T-cell (primary cell): ENCODE measurements at regions not wholly inside any gene's neighbourhood (a gene's known extent, or its start where the extent isn't known, plus 50 kb on each side); places are given as distances from the start of the nearest gene placed in this dataset.

Experiments
- ATAC-seq, 4 experiments: fragments of 200-7000 bp in 3 of 4; fragments of 150-1000 bp in 1 of 4; cut with Tn5 transposase; replicated peaks in 1 of 4; 1 replicate in 3 of 4; 2 replicates in 1 of 4; pipeline ENCODE4 v1.10.0; 2021; ENCODE audit warnings: moderate library complexity in 3 of 4, mild to moderate bottlenecking in 2 of 4, moderate number of reproducible peaks in 1 of 4
- CTCF ChIA-PET, 2 donors: fragments of 300-600 bp; sonication (Branson Sonifier 250); formaldehyde crosslinking; loops; one replicate each; lab custom pipeline; 2022; ENCODE audit warnings: antibody characterized with exemption in 2 of 2; lab: Charles Lee
- POLR2A ChIA-PET, 2 donors: fragments of 300-600 bp; sonication (Branson Sonifier 250); formaldehyde crosslinking; loops; one replicate each; lab custom pipeline; 2022; ENCODE audit warnings: antibody characterized with exemption in 2 of 2; lab: Charles Lee
- DNase-seq, 35 experiments: peaks; one replicate each; pipeline versions ENCODE4 v3.0.0 to v3.0.0-alpha.2; 2013 to 2023
- H3K27ac ChIP-seq: one replicate; pipeline ENCODE4 v1.5.1; 2013; ENCODE audit warnings: low read length
- H3K27me3 ChIP-seq, 2 experiments: replicated peaks in 1 of 2; 1 replicate in 1 of 2; 2 replicates in 1 of 2; pipeline versions ENCODE4 v1.6.1 to v1.7.0; 2013; ENCODE audit warnings: low read length in 1 of 2, mixed read lengths in 1 of 2; ENCODE audit not compliant: control insufficient read depth in 2 of 2, insufficient read depth in 2 of 2; ENCODE audit errors: extremely low read depth in 1 of 2
- H3K36me3 ChIP-seq, 2 donors: 1 replicate in 1 of 2; 2 replicates in 1 of 2; pipeline versions ENCODE4 v1.6.1 to v1.7.0; 2013; ENCODE audit warnings: low read length in 1 of 2; ENCODE audit not compliant: control insufficient read depth in 2 of 2, insufficient read depth in 1 of 2; ENCODE audit errors: extremely low read depth in 1 of 2
- H3K4me1 ChIP-seq, 2 experiments: 1 replicate in 1 of 2; 2 replicates in 1 of 2; pipeline versions ENCODE4 v1.6.1 to v1.7.0; 2013; ENCODE audit warnings: low read length in 2 of 2, mixed read lengths in 1 of 2; ENCODE audit not compliant: insufficient read depth in 2 of 2, control insufficient read depth in 1 of 2; ENCODE audit errors: extremely low read depth in 1 of 2
- H3K4me3 ChIP-seq, 2 donors: 1 replicate in 1 of 2; 2 replicates in 1 of 2; pipeline versions ENCODE4 v1.5.1 to v1.7.0; 2013; ENCODE audit warnings: mild to moderate bottlenecking in 2 of 2, low read length in 1 of 2, moderate library complexity in 1 of 2; ENCODE audit not compliant: control insufficient read depth in 1 of 2; ENCODE audit errors: extremely low read depth in 1 of 2
- H3K9me3 ChIP-seq: 2 replicates; pipeline ENCODE4 v1.7.0; 2013
- H3K27ac Mint-ChIP-seq, 2 donors: one replicate each; pipeline ENCODE4 v1.8.0; 2020 to 2021; ENCODE audit warnings: mild to moderate bottlenecking in 2 of 2, mixed read lengths in 2 of 2
- H3K27me3 Mint-ChIP-seq, 2 donors: one replicate each; pipeline ENCODE4 v1.8.0; 2021 to 2022; ENCODE audit warnings: mixed read lengths in 2 of 2
- H3K36me3 Mint-ChIP-seq: one replicate; pipeline ENCODE4 v1.8.0; 2021; ENCODE audit warnings: mixed read lengths
- H3K4me1 Mint-ChIP-seq, 3 donors: one replicate each; pipeline ENCODE4 v1.8.0; 2020 to 2022; ENCODE audit warnings: mixed read lengths in 3 of 3, mild to moderate bottlenecking in 1 of 3
- H3K4me3 Mint-ChIP-seq, 3 donors: one replicate each; pipeline ENCODE4 v1.8.0; 2020 to 2022; ENCODE audit warnings: mild to moderate bottlenecking in 3 of 3, mixed read lengths in 3 of 3, moderate library complexity in 3 of 3
- H3K9me3 Mint-ChIP-seq, 3 donors: one replicate each; pipeline ENCODE4 v1.8.0; 2020 to 2022; ENCODE audit warnings: mixed read lengths in 3 of 3
- WGBS: methylation state at CpG from one replicate; pipeline ENCODE4 v1.1.5; 2013; ENCODE audit warnings: missing lambda C conversion rate; ENCODE audit not compliant: insufficient coverage; 5-methylcytosine and 5-hydroxymethylcytosine counted together

GRCh38 chr14:87008965-87009364, 984.0 kb downstream of the GALC start:
- no peaks in the 10 kb centered on the region for H3K4me1 ChIP-seq
- no peak for DNase-seq
- ChIA-PET POLR2A (no interaction called here), CTCF (no interaction called here)
- no peak for ATAC-seq
- H3K27ac ChIP-seq = no peak overlapping the region
- no peak overlapping the region for H3K4me3 ChIP-seq
- H3K36me3 Mint-ChIP-seq = no peaks in the 10 kb centered on the region
- H3K27me3 ChIP-seq = no peaks in the 10 kb centered on the region
- no peak overlapping the region for H3K27ac Mint-ChIP-seq
- H3K27me3 Mint-ChIP-seq = no peaks in the 10 kb centered on the region
- peaks cover 6 to 11% (median 10%) of the 10 kb centered on the region in 3 donors for H3K9me3 Mint-ChIP-seq
- no peak overlapping the region for H3K4me3 Mint-ChIP-seq
- no peaks in the 10 kb centered on the region for H3K4me1 Mint-ChIP-seq
- no peaks in the 10 kb centered on the region for H3K36me3 ChIP-seq
- H3K9me3 ChIP-seq = no peaks in the 10 kb centered on the region
- WGBS = no CpG with 5 or more reads among the region's 1 CpG

- CTCF ChIA-PET = no interaction called here
- POLR2A ChIA-PET = no interaction called here
Observed at GRCh38 chr14:87005280-87005679, 987.7 kb downstream of the GALC start.

GRCh38 chr14:87002776-87003175, 990.2 kb downstream of the GALC start:
- no peaks in the 10 kb centered on the region for H3K9me3 ChIP-seq
- no peak overlapping the region for H3K4me3 Mint-ChIP-seq
- H3K27me3 ChIP-seq = no peaks in the 10 kb centered on the region
- H3K9me3 Mint-ChIP-seq = peaks cover 1 to 21% (median 8%) of the 10 kb centered on the region in 3 donors
- no peaks in the 10 kb centered on the region for H3K4me1 ChIP-seq
- no peaks in the 10 kb centered on the region for H3K27me3 Mint-ChIP-seq
- H3K27ac Mint-ChIP-seq = no peak overlapping the region
- H3K4me3 ChIP-seq = no peak overlapping the region
- H3K27ac ChIP-seq = no peak overlapping the region
- ChIA-PET POLR2A (no interaction called here), CTCF (no interaction called here)
- ATAC-seq (no peak), DNase-seq (no peak)
- H3K4me1 Mint-ChIP-seq = no peaks in the 10 kb centered on the region
- no peaks in the 10 kb centered on the region for H3K36me3 ChIP-seq
- 60% methylated on average over 1 of the region's 2 CpGs for WGBS
- no peaks in the 10 kb centered on the region for H3K36me3 Mint-ChIP-seq

More at GRCh38 chr14:87005280-87005679, 987.7 kb downstream of the GALC start:
- Mint-ChIP-seq H3K27ac (no peak overlapping the region), H3K9me3 (peaks cover 6 to 21% (median 14%) of the 10 kb centered on the region in 3 donors), H3K36me3 (no peaks in the 10 kb centered on the region), H3K27me3 (no peaks in the 10 kb centered on the region), H3K4me1 (no peaks in the 10 kb centered on the region), H3K4me3 (no peak overlapping the region)
- WGBS = no CpG with 5 or more reads among the region's 4 CpGs
- no peaks in the 10 kb centered on the region for H3K27me3 ChIP-seq
- no peak overlapping the region for H3K4me3 ChIP-seq
- no peaks in the 10 kb centered on the region for H3K36me3 ChIP-seq
- H3K27ac ChIP-seq = no peak overlapping the region
- no peaks in the 10 kb centered on the region for H3K9me3 ChIP-seq
- DNase-seq (no peak), ATAC-seq (no peak)
- no peaks in the 10 kb centered on the region for H3K4me1 ChIP-seq

GRCh38 chr14:87001333-87001732, 991.6 kb downstream of the GALC start:
- DNase-seq = no peak
- Mint-ChIP-seq H3K4me3 (no peak overlapping the region), H3K9me3 (peaks cover 0 to 16% (median 9%) of the 10 kb centered on the region in 3 donors), H3K4me1 (no peaks in the 10 kb centered on the region), H3K36me3 (no peaks in the 10 kb centered on the region), H3K27ac (no peak overlapping the region), H3K27me3 (no peaks in the 10 kb centered on the region)
- H3K27me3 ChIP-seq = no peaks in the 10 kb centered on the region
- H3K9me3 ChIP-seq = no peaks in the 10 kb centered on the region
- ChIA-PET CTCF (no interaction called here), POLR2A (no interaction called here)
- no CpG with 5 or more reads among the region's 2 CpGs for WGBS
- no peak overlapping the region for H3K27ac ChIP-seq
- H3K36me3 ChIP-seq = no peaks in the 10 kb centered on the region
- H3K4me1 ChIP-seq = no peaks in the 10 kb centered on the region
- no peak overlapping the region for H3K4me3 ChIP-seq
- no peak for ATAC-seq

- Histone ChIP-seq H3K9me3 (no peaks in the 10 kb centered on the region), H3K4me1 (no peaks in the 10 kb centered on the region), H3K27me3 (no peaks in the 10 kb centered on the region), H3K36me3 (no peaks in the 10 kb centered on the region), H3K27ac (no peak overlapping the region), H3K4me3 (no peak overlapping the region)
- Mint-ChIP-seq H3K4me3 (no peak overlapping the region), H3K9me3 (peaks cover 0 to 20% (median 9%) of the 10 kb centered on the region in 3 donors), H3K36me3 (no peaks in the 10 kb centered on the region), H3K4me1 (no peaks in the 10 kb centered on the region), H3K27ac (no peak overlapping the region), H3K27me3 (no peaks in the 10 kb centered on the region)
- no peak for ATAC-seq
- ChIA-PET POLR2A (no interaction called here), CTCF (no interaction called here)
- 81% methylated on average over 3 of the region's 4 CpGs for WGBS
- no peak for DNase-seq
Observed at GRCh38 chr14:87000081-87000480, 992.9 kb downstream of the GALC start.

GRCh38 chr14:86999036-86999435, 993.9 kb downstream of the GALC start:
- Histone ChIP-seq H3K4me1 (no peaks in the 10 kb centered on the region), H3K27ac (no peak overlapping the region), H3K27me3 (no peaks in the 10 kb centered on the region), H3K4me3 (no peak overlapping the region), H3K9me3 (no peaks in the 10 kb centered on the region), H3K36me3 (no peaks in the 10 kb centered on the region)
- no peaks in the 10 kb centered on the region for H3K27me3 Mint-ChIP-seq
- POLR2A ChIA-PET = no interaction called here
- H3K27ac Mint-ChIP-seq = no peak overlapping the region
- no peaks in the 10 kb centered on the region for H3K36me3 Mint-ChIP-seq
- ATAC-seq (no peak), DNase-seq (no peak)
- peaks cover under 1 to 20% (median 12%) of the 10 kb centered on the region in 3 donors for H3K9me3 Mint-ChIP-seq
- no peak overlapping the region for H3K4me3 Mint-ChIP-seq
- CTCF ChIA-PET = no interaction called here
- no peaks in the 10 kb centered on the region for H3K4me1 Mint-ChIP-seq
- WGBS = 67% methylated on average over 1 of the region's 3 CpGs

- Mint-ChIP-seq H3K36me3 (no peaks in the 10 kb centered on the region), H3K27ac (no peak overlapping the region), H3K27me3 (no peaks in the 10 kb centered on the region), H3K4me1 (no peaks in the 10 kb centered on the region), H3K9me3 (peaks cover 3 to 15% (median 7%) of the 10 kb centered on the region in 3 donors), H3K4me3 (no peak overlapping the region)
- no peak for DNase-seq
- H3K4me1 ChIP-seq = no peaks in the 10 kb centered on the region
- no peaks in the 10 kb centered on the region for H3K27me3 ChIP-seq
- H3K27ac ChIP-seq = no peak overlapping the region
- no CpG with 5 or more reads among the region's 2 CpGs for WGBS
- H3K4me3 ChIP-seq = no peak overlapping the region
- H3K9me3 ChIP-seq = no peaks in the 10 kb centered on the region
- no peak for ATAC-seq
- ChIA-PET CTCF (no interaction called here), POLR2A (no interaction called here)
- H3K36me3 ChIP-seq = no peaks in the 10 kb centered on the region
Observed at GRCh38 chr14:86997271-86997670, 995.7 kb downstream of the GALC start.
